ENCODE measurements at regions not wholly inside any gene's neighbourhood (a gene's known extent, or its start where the extent isn't known, plus 50 kb on each side); places are given as distances from the start of the nearest gene placed in this dataset.

DNA sequence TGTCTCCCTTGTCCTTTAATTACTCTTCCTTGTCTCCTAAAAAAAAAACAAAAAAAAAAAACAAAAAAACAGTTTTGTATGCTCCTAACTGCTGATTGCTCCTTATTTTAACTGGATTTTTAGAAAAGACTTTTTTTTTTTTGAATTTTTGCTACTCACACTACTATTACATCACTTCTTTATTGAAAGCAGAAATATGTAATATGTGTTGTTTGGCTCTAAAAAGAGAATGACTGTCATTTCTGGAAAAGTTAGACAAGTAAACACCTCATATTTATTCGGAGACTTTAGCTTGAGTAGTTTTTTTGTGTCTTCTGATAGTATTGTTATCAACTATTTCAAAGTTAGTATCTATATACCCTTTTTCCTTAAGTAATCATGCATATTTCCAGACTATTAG, 855.0 kb downstream of the USP25 start:
- H3K27ac ChIP-seq = no peak overlapping the region
- intact Hi-C loops (cut with DNase I; ENCODE audit: low total_unique reads) = no loop called here
- no peaks in the 10 kb centered on the region for H3K36me3 ChIP-seq
- 75 to 94% (median 76%) methylated on average over 1 of the region's 1 CpG for WGBS, 5 donors
- H3K4me3 ChIP-seq = no peak overlapping the region
- TF ChIP-seq POLR2A (IDR thresholded peaks at IDR 0.05) (no peak), POLR2AphosphoS5 (IDR thresholded peaks at IDR 0.05) (no peak), CTCF (IDR thresholded peaks at IDR 0.05 in 8 of 11, conservative IDR thresholded peaks at IDR 0.05 in 3 of 11) (no peak)
- H3K4me1 ChIP-seq = no peaks in the 10 kb centered on the region
- no peaks in the 10 kb centered on the region for H3K27me3 ChIP-seq (replicated peaks in 1 of 7)
- no peak for DNase-seq
- no peaks in the 10 kb centered on the region for H3K9me3 ChIP-seq

DNA sequence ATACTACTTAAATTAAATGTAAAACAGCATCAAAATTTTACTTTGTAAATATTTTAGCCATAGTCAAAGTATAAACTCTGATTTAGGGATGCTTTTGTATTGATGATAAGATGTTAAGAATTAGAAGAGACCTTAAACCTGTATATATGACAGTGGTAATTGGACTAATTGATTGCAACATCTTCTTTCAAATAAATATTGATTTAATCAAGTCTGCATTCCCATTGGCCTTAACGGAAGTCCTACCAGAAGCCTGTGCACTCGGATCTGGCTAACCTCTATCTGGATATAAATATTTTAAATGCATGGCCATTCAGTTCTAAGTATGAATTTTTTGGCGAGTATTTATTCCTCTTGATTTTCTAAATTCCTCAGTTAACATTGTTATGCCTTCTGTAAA, 856.1 kb downstream of the USP25 start:
- H3K36me3 ChIP-seq = no peaks in the 10 kb centered on the region
- TF ChIP-seq POLR2AphosphoS5 (IDR thresholded peaks at IDR 0.05) (no peak), CTCF (IDR thresholded peaks at IDR 0.05 in 8 of 11, conservative IDR thresholded peaks at IDR 0.05 in 3 of 11) (no peak), POLR2A (IDR thresholded peaks at IDR 0.05) (no peak)
- no peak for DNase-seq
- WGBS, 5 donors = 80 to 97% (median 84%) methylated on average over 3 of the region's 3 CpGs
- intact Hi-C loops (cut with DNase I; ENCODE audit: low total_unique reads) = no loop called here
- H3K9me3 ChIP-seq = no peaks in the 10 kb centered on the region
- H3K27me3 ChIP-seq (replicated peaks in 1 of 7) = no peaks in the 10 kb centered on the region
- H3K27ac ChIP-seq = no peak overlapping the region
- H3K4me3 ChIP-seq = no peak overlapping the region
- no peaks in the 10 kb centered on the region for H3K4me1 ChIP-seq

DNA sequence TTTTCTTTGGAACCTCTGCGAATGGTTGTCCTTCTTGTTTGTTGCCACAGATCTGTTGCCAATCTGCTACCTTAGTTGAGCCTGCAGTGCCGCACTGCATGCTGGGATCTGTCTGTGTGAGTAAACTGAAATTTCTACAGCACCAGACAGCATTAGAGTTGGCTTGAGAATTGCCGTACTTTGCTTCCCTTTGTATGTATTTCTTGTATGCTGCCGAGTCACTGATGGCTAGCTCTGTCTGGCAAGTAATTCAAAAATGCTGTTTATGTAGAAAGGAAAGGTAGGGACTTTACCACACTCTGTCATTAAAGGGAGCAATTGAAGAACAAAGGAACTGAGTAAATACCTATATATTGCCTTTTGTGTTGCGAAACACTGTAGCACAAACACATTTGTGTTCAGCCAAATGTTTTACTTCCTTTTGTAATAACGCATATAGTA, 857.4 kb downstream of the USP25 start:
- Histone ChIP-seq H3K4me3 (no peak overlapping the region), H3K27me3 (replicated peaks in 1 of 7) (no peaks in the 10 kb centered on the region), H3K9me3 (no peaks in the 10 kb centered on the region), H3K4me1 (no peaks in the 10 kb centered on the region), H3K27ac (no peak overlapping the region), H3K36me3 (no peaks in the 10 kb centered on the region)
- intact Hi-C loops (cut with DNase I; ENCODE audit: low total_unique reads) = no loop called here
- TF ChIP-seq POLR2A (IDR thresholded peaks at IDR 0.05) = no peak
- no peak for TF ChIP-seq POLR2AphosphoS5 (IDR thresholded peaks at IDR 0.05)
- TF ChIP-seq CTCF (IDR thresholded peaks at IDR 0.05 in 8 of 11, conservative IDR thresholded peaks at IDR 0.05 in 3 of 11) = no peak
- DNase-seq = no peak
- 62 to 82% (median 72%) methylated on average over 6 of the region's 6 CpGs for WGBS, 5 donors

DNA sequence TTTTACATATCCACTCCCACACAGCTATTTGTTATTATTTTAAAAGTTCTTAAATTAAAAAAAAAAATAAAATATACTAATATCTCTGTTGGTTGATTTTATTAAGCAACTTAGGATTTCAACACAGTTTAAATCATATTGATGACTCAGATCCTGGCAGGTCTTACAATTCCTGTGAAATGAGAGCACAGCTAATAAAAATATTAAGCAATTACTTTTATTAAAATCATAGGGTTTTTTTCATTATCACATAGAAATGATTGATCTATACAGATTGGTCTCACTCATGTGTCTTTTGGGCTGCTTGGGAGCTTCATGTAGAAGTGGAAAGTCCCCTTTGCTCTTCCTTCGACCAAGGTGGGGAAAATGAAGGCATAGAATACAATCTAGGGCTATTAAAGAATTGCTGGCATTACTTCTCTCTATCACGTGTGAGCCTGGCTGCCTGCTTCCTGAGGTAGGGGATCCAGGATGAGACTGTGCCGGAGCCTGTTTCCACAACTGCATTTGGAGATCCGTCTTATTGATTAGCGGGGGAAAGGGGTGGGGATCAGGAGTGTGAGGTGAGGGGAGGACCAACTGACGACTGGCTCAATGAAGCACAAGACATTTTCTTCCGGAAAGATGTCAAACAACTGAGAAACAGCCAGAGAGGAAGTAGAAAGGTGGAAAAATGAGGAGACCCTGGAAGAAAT, 858.0 kb downstream of the USP25 start:
- no peaks in the 10 kb centered on the region for H3K27me3 ChIP-seq (replicated peaks in 1 of 7)
- no peak overlapping the region for H3K27ac ChIP-seq
- no peak for DNase-seq
- TF ChIP-seq POLR2A (IDR thresholded peaks at IDR 0.05) (no peak), POLR2AphosphoS5 (IDR thresholded peaks at IDR 0.05) (no peak), CTCF (IDR thresholded peaks at IDR 0.05 in 8 of 11, conservative IDR thresholded peaks at IDR 0.05 in 3 of 11) (no peak)
- 44 to 64% (median 64%) methylated on average over 7 of the region's 7 CpGs for WGBS, 5 donors
- H3K9me3 ChIP-seq = no peaks in the 10 kb centered on the region
- no peaks in the 10 kb centered on the region for H3K4me1 ChIP-seq
- H3K36me3 ChIP-seq = no peaks in the 10 kb centered on the region
- no peak overlapping the region for H3K4me3 ChIP-seq
- intact Hi-C loops (cut with DNase I; ENCODE audit: low total_unique reads) = no loop called here

Data from spleen (tissue), 11 donors.